Stomach (tissue), 4 donors: ENCODE measurements at regions not wholly inside any gene's neighbourhood (a gene's known extent, or its start where the extent isn't known, plus 50 kb on each side); places are given as distances from the start of the nearest gene placed in this dataset.

ENCODE experiments used
- CTCF ChIP-seq, 7 experiments: fragments of 450-650 bp in 4 of 7; fragments of 200-600 bp in 3 of 7; sonication (generic) in 3 of 7; IDR thresholded peaks; one replicate each; pipeline ENCODE4 v1.5.1; 2016 to 2019; ENCODE audit warnings: antibody characterized with exemption in 7 of 7, control low read depth in 2 of 7, mild to moderate bottlenecking in 1 of 7
- EP300 ChIP-seq: sonication (generic); formaldehyde crosslinking; IDR thresholded peaks from one replicate; pipeline ENCODE4 v1.6.1; 2017; ENCODE audit warnings: antibody characterized with exemption
- POLR2A ChIP-seq, 4 donors: fragments of 450-650 bp; IDR thresholded peaks; one replicate each; pipeline ENCODE4 v1.6.1; 2016; ENCODE audit warnings: antibody characterized with exemption in 4 of 4, control low read depth in 2 of 4, mild to moderate bottlenecking in 1 of 4, moderate library complexity in 1 of 4

- no peak for TF ChIP-seq EP300
- no peak for TF ChIP-seq CTCF (IDR thresholded peaks at IDR 0.05)
- TF ChIP-seq POLR2A (IDR thresholded peaks at IDR 0.05), result no peak
These were observed 244.3 kb downstream of the PTPRC start for GRCh38 chr1:198883184-198883583.
